GM12873 (cell line): ENCODE measurements at regions not wholly inside any gene's neighbourhood (a gene's known extent, or its start where the extent isn't known, plus 50 kb on each side); places are given as distances from the start of the nearest gene placed in this dataset.

Experiments used
- CTCF ChIP-seq: IDR thresholded peaks from 2 replicates; pipeline ENCODE4 v1.5.1; 2012; ENCODE audit warnings: low read depth, mild to moderate bottlenecking, moderate library complexity, low read length, control low read depth; ENCODE audit not compliant: insufficient read depth; ENCODE audit errors: missing control alignments

DNA sequence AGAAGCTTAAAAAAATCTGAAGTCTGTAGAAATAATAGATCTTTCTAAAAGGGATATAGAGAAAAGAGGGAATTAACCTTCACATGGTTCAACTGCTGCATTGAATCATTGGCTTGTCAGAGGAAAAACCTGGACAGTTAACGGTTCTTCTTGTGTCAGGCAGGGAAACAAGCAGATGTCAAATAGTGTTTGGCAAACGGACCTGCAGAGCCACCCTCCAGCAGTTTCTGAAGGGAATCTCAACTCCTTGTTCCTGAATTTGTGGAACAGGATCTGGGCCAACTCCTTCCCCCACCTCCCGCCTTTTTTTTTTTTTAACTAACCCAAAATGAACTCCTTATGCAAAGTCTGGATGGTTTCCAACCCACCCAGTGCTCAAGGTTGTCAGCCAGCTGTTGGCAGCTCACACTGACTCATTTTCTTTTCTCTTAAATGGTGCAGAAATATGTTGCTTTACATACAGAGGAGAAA, 187.3 kb downstream of the CAND1 start:
- no peak for TF ChIP-seq CTCF

- no peak for TF ChIP-seq CTCF
Measured at GRCh38 chr12:67457136-67457535, 188.0 kb downstream of the CAND1 start.

- peak; percentile 42 for TF ChIP-seq CTCF
Measured at GRCh38 chr12:67457778-67458665, 188.9 kb downstream of the CAND1 start.

GRCh38 chr12:67459173-67459572, 189.4 kb upstream of the DYRK2 start:
- TF ChIP-seq CTCF: no peak

GRCh38 chr12:67459578-67459977, 189.0 kb upstream of the DYRK2 start:
- TF ChIP-seq CTCF: no peak

DNA sequence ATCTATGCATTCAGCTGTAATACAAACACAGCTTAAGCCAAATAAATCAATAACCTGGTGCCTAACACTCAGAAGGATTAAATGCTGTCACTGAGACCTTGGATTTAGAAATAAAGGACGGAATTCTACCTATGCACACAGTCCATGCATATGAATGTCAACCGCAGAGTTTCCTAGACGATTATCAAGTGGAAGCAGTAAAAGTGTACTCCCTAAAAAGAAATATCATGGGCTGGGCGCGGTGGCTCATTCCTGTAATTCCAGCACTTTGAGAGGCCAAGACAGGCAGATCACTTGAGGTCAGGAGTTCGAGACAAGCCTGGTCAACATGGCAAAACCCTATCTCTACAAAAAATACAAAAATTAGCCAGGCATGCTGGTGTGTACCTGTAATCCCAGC, 188.2 kb upstream of the DYRK2 start:
- no peak for TF ChIP-seq CTCF

DNA sequence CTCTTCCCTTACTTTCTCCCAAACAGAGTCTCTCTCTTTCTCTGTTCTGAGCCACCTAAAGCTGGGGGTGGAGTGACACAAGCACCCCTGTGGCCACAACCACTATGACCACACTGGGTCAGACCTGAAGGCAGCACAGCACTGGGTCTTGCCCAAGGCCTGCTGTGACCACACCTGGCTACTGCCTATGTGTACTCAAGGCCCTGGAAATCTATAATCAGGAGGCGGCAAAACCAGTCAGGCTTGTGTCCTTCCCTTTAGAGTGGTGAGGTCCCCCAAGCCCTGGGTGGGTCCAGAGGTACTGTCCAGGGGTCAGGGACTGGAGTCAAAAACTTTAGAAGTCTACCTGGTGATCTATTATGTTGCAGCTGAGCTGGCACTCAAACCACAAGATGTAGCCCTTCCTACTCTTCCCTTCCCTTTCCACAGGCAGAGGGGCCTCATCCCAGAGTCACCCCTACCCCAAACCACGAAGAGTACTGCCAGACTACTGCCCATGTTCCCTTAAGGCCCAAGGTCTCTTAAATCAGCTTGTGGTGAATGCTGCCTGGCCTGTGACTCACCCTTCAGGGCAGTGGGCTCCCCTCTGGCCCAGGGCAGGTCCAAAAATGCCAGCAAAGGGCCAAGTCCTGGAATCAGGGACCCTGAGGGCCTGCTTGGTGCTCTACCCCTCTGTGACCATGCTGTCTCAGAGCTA, 179.8 kb upstream of the DYRK2 start:
- TF ChIP-seq CTCF: no peak
